NOMO-1 treated with DMSO at 0.1 percent for 48 hours (cell line): ENCODE measurements at regions not wholly inside any gene's neighbourhood (a gene's known extent, or its start where the extent isn't known, plus 50 kb on each side); places are given as distances from the start of the nearest gene placed in this dataset.

ENCODE experiments used
- DNase-seq: peaks from one replicate; lab custom pipeline; 2025; ENCODE audit not compliant: unreplicated experiment; lab: John Stamatoyannopoulos, UW

DNA sequence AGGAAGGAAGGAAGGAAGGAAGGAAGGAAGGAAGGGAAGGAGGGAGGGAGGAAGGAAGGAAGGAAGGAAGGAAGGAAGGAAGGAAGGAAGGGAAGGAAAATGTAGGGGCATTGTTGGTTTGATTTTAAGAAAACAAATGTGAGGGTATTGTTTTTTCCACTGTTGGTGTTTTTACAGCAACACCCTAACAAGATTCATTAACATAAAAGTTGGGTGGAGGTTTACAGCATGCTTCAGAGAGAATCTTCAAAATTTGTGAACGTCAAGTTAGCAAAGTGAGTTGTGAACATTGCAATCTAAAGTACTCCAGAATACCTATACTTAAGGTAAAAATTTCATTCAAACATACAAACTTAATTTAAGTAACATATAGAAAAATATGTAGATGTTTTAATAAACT, 200.2 kb upstream of the ID4 start:
- no peak for DNase-seq

DNA sequence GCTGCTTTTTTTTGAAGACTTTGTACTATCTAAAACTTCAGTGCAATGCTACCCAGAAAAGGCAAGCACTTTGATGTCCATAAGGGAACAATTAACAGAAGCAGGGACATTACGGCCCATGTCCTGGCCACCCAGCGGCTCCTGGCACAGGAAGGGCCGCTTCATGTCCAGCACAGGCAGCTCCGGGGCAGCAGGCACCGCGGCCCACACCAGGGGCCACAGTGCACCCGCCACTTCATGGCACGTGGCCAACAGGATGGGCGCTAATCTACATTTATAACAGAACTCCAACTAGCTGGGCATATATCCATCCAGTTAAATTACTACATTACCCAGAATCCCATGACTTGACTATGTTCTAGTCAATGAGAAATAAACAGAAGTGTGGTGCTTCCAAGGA, 198.2 kb upstream of the ID4 start:
- no peak for DNase-seq

DNA sequence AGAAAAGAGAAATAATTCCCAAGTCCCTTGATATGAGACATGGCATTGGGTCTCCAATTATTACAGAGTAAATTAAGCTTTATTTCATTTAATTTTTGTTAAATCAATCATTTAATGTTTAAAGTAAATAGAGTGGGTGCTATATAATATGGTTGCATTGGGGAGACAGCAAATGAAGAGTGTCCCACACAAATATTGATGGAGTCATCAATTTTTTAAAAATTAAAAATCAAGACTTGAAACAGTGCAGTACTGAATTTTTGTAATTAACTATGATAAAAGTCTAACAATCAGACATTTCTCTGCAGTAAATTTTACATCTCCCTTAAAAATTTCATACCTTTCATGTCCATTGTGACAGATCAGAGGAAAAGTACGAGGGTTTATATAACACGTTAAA, 193.9 kb upstream of the ID4 start:
- DNase-seq: no peak

DNA sequence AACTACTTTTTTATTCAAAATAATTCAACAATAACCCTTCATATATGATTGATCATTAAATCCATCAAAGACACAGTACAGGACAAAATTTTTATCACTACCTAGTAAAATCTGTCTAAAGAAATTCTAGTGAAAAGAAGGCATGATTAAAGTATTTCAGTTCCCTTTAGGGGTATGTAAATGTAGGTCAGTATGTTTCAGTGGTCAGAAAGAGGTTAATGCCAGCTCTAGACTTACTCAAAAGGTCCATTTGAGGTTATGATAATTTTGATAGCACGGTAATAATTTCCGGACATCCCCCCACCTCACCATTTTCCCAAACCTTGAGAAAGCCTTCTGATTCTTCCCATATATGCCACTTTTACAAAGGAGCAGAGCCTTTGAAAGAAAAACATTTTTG, 193.5 kb upstream of the ID4 start:
- DNase-seq: no peak

DNA sequence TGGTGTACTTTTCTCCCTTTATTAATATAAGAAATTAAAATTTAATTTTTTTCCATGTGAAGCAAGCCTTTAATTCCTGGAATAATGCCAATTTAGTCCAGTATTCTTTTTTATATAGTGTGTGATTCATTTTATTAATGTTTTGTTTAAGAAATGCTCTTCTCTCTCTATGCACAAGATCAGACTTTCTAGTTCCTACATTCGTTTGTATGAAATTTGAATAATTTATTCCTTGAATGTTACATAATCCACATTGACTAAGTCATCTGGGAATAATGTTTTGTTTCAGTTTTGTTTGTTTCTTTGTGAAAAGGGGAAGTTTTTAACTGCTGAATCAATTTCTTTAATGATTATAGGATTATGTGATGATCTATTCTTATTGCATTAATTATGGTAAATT, 181.4 kb upstream of the ID4 start:
- no peak for DNase-seq

DNA sequence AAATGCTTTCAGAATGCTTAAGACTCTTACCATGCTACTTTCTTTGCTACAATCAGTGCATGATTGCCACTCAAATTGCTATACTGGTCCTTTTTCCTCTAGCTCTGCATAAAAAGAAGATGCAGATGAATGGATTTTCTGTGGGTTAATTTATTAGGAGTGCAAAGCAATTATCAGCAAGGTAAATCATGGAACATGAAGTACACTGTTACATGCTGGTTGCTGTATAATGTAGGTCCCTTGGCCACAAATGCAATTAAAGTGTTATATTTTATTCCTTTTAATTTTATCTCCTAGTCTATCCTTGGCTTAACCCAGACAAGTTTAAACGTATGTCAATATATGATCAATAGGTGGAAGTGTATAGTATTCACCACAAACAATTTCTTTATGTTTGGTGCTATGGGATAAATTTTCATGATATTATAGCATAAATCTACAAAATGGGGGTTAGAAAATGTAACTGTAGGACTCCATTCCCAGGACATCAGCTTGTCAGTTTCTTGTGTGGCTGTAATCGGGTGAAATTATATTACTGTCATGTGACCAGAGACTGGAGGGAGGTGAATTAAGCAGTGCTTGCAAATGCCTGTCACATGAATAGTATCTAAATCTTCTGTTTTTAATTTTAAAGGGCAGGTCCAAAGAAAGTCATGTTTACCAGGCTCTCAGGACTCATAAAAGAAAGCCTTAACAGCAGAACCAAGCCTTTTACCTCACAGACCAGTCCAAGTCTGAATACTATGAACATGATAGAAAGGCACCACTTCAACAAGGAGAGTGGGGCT, 176.9 kb upstream of the ID4 start:
- DNase-seq: no peak

DNA sequence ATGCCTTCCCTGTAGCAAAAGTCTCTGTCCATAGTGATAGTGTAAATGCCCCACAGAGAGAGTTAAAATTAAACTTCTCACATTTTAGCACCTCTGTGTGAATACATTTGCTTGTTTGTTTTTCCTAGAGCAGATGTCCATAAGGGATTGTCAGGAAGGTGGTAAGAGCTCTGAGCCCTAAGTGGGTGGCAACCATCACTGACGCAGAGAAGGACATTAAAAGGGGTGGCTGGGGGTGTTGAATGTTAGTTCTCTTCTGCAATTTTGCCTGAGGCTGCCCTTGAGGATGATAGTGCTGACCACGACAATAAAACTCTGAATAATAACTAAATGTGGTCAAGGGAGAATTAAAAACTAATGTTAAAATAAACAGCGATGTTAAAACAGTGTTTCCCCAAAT, 174.3 kb upstream of the ID4 start:
- DNase-seq: no peak

DNA sequence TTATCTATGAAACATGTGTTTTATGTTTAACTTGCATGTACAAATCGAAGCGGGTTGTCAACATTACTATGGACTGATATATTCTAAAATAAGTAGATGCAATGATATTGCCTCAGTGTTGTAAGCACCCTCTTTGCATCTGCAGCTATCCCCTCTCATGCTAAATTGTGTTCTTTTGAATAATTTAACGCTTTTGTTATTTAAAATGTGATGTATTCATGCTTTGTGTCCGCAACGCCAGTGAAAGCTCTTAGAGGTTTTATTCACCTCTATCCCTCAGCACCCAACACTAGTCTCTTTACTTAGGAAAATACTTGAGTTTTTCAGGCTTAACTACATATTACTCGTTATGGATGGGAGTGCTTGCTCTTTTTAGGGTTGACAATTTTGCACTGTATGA, 173.7 kb upstream of the ID4 start:
- no peak for DNase-seq

DNA sequence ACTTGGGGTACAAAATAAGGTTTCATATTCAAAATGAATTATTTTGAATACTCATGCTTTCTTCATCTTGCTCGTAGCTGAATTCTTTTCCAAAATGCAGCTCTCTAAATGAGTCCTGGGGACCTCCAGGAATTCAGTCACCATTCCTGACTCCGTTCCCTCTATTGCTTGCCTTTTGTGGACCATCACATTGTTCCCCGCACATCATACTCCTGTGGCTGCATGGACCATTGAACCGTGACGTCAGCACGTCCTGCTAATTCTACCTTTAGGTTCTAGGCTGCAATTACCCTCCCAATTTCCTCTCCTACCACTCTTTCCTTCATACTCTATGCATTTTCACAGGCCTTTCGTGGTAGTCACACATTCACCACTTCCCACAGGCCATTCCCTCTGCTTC, 173.1 kb upstream of the ID4 start:
- no peak for DNase-seq

DNA sequence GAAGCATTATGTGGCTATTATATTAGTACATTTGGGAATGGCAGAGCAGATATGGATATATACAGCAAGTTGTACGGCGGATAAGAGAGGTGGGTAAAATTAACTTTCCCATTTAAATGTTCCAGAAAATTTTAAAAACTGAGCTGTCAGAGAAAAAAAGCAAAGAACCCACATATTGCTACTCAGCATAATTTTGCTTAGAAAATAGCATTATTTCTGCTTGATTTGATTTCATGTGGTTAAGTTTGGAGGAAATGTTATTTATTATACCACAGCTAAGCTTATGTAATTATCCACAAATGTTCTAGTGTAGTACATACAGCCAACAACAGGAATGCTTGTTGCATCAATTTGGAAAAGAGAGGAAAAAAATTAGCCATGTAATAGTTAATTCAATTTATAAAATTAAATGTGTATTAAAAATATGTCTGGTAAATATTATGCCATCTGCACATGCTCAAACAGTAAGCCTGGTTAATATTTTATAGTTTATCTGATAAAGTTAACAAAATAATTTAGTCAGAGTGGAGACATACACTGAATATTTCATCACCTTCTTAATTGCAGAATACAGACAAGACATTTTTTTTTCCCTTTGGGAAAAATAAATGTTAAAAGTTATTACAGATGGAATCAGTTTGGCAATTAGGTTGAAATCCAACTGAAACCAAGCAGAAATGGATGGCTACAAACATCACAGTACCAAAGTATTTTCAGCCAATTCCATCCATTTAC, 172.1 kb upstream of the ID4 start:
- no peak for DNase-seq

DNA sequence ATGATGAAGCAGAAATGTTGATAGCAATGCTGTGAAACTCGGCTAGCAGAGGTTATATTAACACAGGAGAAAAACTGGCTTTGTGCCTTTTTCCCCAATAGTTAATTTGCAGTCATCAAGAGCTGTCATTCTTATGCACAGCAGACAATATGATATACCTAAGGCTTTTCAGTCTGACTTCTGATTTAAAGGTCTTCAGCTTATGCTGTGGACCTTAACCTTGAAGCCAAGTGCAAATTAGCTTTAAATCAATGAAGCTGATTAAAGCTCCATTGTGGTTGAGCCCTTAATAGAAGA, 171.6 kb upstream of the ID4 start:
- no peak for DNase-seq

DNA sequence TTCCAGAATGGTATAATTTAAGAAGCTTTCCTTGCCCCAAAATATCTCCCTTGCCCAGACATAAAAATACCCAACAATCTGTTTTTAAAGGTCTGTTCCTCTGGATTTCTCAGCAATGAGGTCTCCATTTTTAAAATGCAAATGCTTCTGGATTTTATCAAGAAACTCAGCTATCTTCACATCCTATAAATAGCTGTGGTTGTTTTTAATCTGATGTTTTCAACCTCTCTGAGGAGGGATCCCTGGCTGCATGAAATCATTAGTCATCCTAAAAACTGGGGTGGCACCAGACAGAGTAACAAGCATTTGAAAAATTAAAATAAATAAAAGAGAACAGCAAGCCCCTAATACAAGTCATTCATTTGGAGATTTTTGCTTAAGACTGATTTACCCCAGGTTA, 168.5 kb upstream of the ID4 start:
- no peak for DNase-seq

DNA sequence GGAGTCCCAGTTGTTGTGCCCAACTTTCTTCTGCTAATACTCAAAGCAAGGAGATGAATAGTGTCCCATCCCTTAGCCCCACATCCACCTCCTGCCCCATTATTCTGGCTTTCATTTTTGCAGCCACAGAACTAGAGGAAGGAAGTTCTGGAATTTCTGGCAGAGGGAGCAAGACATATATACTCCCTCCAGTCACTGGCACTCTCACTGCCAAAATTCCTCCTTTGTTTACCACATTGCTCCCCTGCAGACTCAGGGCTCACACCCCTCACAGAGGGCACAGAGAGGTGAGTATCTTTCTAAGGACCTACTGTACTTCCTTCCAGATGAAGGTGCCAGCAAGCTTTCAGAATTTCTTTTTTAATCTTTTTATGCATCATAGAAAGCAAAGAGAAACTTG, 168.0 kb upstream of the ID4 start:
- DNase-seq: no peak

DNA sequence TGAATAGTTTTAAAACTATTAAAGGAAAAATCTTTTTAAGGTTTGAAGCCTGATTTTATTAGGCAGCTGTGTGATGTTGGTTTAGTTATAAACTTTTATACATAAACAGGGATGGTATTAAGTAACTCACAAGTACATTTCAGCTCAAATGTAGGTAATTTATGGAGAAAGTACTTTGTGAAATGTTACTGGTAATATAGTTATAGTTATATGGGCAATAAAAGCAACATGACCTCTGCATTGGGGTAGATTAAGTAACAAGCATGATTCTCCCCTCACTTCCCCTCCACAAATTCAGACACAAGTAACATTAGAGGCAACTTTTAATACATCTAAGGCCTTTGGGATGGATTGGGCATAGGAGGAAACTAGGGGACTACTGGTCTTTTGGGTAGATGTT, 154.3 kb upstream of the ID4 start:
- no peak for DNase-seq

DNA sequence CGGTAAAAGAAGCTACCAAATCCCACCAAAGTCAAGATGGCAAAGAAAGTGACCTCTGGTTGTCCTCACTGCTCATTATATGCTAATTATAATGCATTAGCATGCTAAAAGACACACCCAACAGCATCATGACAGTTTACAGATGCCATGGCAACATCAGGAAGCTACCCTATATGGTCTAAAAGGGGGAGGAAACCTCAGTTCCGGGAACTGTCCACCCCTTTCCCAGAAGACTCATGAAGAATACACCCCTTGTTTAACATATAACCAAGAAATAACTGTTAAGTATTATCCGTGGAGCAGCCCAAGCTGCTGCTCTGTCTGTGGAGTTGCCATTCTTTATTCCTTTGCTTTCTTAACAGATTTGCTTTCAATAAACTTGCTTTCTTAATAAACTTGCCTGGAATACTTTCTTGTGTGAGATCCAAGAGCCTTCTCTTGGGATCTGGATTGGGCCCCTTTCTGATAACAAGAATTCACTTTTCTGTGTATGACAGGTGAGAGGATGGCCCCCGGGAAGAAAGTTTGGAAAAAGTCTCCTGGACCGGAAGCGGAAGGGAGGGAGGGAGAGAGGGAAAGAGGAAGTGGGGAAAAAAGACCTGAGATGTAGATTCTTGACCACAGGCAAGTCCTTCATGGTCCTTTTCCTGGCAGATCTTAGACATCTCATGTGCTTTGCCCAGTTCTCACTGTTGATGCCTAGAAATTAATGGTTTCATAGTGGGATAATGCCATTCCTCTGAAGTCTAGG, 146.7 kb upstream of the ID4 start:
- no peak for DNase-seq

DNA sequence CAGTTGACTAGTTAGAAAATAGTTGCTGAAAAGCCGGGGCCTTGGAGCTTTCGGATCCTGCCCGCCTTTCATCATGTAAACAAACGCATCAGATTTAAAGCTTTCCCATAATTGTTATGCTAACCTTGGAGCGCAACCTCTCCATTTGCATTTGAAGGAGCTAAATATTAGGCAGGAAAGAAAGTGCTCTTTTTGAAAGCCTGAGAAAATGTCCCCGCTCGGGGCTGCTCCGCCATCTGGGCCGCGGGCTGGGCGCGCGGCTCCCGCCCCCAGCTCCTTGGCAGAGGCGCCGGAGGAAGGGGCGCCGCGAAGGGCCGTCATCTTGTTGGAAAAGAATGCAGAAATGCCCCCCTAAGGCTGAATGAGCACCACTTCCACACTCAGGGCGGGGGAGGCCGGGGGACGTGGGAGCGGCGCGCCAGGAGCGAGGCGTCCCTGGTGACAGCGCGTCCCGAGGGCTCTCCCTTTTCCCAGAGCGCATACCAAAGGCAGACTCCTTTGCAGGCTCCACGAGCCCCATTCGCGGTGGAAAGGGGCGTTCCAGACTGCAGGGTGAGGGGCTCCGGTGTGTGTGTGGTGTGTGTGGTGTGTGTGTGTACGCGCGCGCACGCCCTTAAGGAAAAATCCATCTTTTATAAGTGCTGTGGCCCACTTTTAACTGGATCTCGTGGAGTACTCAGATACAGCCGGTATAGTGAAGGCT, 145.6 kb upstream of the ID4 start:
- DNase-seq: no peak

DNA sequence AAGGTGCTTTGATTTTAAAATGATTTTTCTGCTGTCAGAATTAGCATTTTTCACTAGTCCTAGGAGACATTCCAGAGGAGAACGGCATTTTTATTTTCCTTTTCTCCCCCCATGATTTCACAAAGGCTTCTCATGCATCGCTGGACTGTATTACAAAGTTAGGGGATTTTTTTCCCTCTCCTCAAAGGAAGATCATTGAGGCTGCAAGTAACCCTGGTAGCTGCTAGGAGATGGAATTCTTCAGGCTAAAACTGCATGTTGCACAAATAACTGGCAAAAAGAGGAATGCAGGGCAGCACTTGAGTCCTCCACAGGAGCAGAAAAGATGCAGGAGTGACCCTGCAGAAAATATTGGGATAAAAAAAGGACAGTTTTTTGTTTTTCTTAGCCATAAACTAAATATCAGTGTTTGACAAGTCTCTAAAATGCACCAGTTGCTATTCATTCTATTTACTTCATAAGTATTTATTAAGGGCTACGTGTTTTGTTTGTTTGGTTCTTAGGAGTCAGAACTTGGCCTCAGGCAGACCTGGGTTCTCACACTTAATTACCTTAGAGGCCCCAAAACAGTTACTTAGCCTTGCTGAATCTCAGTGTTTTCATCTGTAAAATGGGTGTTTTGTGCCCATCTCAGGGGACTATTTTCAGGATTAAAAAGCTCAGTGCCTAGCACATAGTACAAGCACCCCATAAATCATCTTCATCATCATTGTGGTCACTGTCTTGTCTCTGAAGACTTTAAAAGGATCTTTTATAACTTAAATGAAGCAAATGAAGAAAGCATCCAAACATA, 144.5 kb upstream of the ID4 start:
- no peak for DNase-seq

DNA sequence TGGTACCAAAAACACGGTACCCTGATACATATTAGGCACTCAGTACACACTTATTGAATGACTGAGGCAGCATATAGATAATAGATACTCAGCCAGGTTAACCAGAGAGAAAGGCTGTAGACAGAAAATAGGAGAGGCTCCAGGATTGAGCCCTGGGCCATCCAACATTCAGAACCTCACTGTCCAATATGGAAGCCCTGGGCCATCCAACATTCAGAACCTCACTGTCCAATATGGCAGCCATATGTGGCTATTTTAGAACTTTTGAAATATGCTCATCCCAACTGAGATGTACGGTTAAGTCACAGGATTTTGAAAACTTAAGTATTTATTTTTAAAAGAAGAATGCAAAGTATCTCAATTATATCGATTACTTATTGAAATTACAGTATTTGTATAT, 142.5 kb upstream of the ID4 start:
- no peak for DNase-seq

DNA sequence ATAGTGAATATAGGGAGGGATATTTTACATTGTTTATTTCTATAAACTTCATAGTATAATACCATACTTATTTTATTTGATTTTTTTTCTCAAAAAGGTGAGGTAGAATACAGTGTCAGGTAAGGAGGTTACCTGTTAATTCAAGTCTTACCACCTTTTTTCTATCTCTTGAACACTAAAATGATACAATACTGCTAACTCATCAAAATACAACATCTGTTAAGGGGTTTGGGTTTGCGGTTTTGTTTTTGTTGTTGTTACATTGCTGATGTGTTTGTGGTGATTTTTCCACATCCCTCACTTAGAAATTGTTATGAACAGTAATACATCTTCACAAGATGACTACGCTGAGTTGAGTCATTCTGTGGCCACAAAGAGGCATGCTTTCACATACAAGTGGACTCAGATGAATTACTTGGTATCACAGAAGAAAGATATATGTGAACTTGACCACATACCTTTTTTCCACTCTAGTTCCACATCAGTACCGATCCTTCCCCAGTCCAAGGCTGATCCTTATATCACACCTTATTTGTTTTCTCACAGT, 139.4 kb upstream of the ID4 start:
- no peak for DNase-seq

DNA sequence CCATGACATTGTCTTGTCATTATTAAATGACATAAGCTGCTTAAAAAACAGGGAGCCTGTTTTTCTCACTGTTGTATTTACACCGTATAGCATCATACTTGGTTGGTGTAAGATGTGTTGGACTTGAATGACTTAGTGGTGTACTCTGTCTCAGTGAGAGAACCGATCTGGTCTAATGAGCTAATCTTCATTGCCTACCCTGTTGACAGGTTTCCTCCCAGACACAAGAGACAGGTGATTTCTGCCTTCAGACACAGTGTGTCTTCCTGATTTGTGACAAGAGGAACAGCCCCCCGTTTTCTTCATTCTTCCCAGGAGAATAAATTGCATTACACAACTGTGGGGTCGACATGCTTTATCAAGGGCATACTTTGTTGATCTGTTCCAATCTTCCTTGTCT, 137.2 kb upstream of the ID4 start:
- no peak for DNase-seq

DNA sequence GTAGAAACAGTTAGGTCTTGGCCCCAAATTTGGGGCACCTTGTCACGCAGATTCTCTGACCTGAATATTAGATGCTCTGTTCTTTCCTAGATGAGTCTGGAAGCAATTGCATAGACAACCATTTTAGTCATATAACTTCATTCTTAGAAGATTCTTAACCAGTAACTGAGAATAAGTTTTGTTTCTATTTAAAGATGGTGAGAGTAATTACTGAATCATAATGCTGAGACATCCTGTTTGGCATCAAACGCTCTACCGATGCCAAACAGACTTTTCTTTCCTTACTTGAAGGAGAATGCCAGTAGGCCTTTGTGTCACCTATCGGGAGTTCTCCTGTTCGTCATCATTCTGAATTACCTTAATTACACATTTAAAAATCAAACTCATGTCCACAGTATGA, 131.6 kb upstream of the ID4 start:
- no peak for DNase-seq
